ENCODE measurements at regions not wholly inside any gene's neighbourhood (a gene's known extent, or its start where the extent isn't known, plus 50 kb on each side); places are given as distances from the start of the nearest gene placed in this dataset.

- no peak overlapping the region for H3K27ac ChIP-seq
- DNase-seq (ENCODE audit: low spot score): no peak
- WGBS (ENCODE audit: low lambda C conversion rate, missing lambda C conversion rate): 79% methylated on average over 2 of the region's 2 CpGs
- H3K4me3 ChIP-seq: no peak overlapping the region
- TF ChIP-seq EZH2phosphoT487 (IDR thresholded peaks at IDR 0.05; ENCODE audit: low read depth, severe bottlenecking, unreplicated experiment): no peak
- no peak for TF ChIP-seq EZH2 (IDR thresholded peaks at IDR 0.05; ENCODE audit: borderline replicate concordance)
- TF ChIP-seq, protein P1, sequence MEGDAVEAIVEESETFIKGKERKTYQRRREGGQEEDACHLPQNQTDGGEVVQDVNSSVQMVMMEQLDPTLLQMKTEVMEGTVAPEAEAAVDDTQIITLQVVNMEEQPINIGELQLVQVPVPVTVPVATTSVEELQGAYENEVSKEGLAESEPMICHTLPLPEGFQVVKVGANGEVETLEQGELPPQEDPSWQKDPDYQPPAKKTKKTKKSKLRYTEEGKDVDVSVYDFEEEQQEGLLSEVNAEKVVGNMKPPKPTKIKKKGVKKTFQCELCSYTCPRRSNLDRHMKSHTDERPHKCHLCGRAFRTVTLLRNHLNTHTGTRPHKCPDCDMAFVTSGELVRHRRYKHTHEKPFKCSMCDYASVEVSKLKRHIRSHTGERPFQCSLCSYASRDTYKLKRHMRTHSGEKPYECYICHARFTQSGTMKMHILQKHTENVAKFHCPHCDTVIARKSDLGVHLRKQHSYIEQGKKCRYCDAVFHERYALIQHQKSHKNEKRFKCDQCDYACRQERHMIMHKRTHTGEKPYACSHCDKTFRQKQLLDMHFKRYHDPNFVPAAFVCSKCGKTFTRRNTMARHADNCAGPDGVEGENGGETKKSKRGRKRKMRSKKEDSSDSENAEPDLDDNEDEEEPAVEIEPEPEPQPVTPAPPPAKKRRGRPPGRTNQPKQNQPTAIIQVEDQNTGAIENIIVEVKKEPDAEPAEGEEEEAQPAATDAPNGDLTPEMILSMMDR (IDR thresholded peaks at IDR 0.05; ENCODE audit: poor library complexity): no peak
- no peaks in the 10 kb centered on the region for H3K79me2 ChIP-seq
- H4K20me1 ChIP-seq (ENCODE audit: insufficient read depth, poor library complexity, severe bottlenecking): no peaks in the 10 kb centered on the region
- no peaks in the 10 kb centered on the region for H3K9me3 ChIP-seq (ENCODE audit: low read depth)
- H2AFZ ChIP-seq: no peak overlapping the region
- H3K36me3 ChIP-seq (replicated peaks; ENCODE audit: insufficient read depth, low read depth): no peaks in the 10 kb centered on the region
- no peak overlapping the region for H3K4me2 ChIP-seq
- H3K4me1 ChIP-seq (ENCODE audit: insufficient read depth): no peaks in the 10 kb centered on the region
- no peaks in the 10 kb centered on the region for H3K27me3 ChIP-seq
- H3K9me2 ChIP-seq (replicated peaks; ENCODE audit: insufficient read depth): no peaks in the 10 kb centered on the region
Measured at GRCh38 chr4:166518315-166518714, 645.3 kb downstream of the TLL1 start.

DNA sequence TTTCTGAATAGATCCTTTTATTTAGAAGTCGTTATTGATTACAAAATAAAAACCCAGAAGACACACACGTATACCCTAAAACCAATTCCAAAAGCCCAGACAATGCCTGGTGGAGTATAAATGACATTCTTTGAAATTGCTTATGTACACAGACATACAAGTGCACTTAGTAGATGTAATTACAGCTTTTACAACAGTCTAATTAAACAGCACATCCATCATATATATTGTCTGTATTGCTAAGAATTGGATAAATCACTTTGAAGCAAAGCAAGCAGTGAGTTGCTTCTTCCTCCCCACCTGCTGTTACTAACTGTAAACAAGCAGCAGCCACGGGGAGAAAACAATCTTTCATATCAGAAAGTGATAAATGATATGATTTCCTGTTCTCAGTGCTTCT lies 645.7 kb downstream of the TLL1 start:
- 54% methylated on average over 3 of the region's 3 CpGs for WGBS (ENCODE audit: low lambda C conversion rate, missing lambda C conversion rate)
- Histone ChIP-seq H3K4me3 (no peak overlapping the region), H3K9me2 (replicated peaks; ENCODE audit: insufficient read depth) (no peaks in the 10 kb centered on the region), H3K9me3 (ENCODE audit: low read depth) (no peaks in the 10 kb centered on the region), H3K4me2 (no peak overlapping the region), H3K79me2 (no peaks in the 10 kb centered on the region), H3K27ac (no peak overlapping the region), H3K4me1 (ENCODE audit: insufficient read depth) (no peaks in the 10 kb centered on the region), H3K36me3 (replicated peaks; ENCODE audit: insufficient read depth, low read depth) (no peaks in the 10 kb centered on the region), H4K20me1 (ENCODE audit: insufficient read depth, poor library complexity, severe bottlenecking) (no peaks in the 10 kb centered on the region), H2AFZ (no peak overlapping the region), H3K27me3 (no peaks in the 10 kb centered on the region)
- TF ChIP-seq EZH2 (IDR thresholded peaks at IDR 0.05; ENCODE audit: borderline replicate concordance): no peak
- TF ChIP-seq EZH2phosphoT487 (IDR thresholded peaks at IDR 0.05; ENCODE audit: low read depth, severe bottlenecking, unreplicated experiment): no peak
- TF ChIP-seq, protein P1 (IDR thresholded peaks at IDR 0.05; ENCODE audit: poor library complexity): no peak
- no peak for DNase-seq (ENCODE audit: low spot score)

DNA sequence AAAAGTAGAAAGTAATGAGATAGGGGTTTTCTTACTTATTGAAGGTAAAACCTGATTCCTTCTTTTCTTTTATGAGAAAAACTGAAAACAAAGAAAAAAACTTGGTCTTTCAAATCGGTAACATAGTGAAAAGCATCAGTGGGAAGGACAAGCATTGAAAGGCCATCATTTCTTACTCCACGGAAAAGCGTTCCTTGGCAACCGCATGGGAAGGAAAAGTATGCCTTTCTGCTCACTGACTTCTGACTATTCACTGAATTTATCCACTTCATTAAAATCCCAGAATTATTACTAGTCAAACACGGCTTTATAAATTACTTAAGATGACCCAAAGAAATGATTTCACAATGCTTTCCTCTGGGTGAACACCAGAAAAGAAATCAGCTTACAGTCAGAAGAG lies 646.7 kb downstream of the TLL1 start:
- H2AFZ ChIP-seq: no peak overlapping the region
- no peak for DNase-seq (ENCODE audit: low spot score)
- H3K27me3 ChIP-seq: no peaks in the 10 kb centered on the region
- 94% methylated on average over 5 of the region's 5 CpGs for whole genome bisulfite sequencing (ENCODE audit: low lambda C conversion rate, missing lambda C conversion rate)
- H3K36me3 ChIP-seq (replicated peaks; ENCODE audit: insufficient read depth, low read depth): no peaks in the 10 kb centered on the region
- no peak overlapping the region for H3K4me3 ChIP-seq
- no peaks in the 10 kb centered on the region for H4K20me1 ChIP-seq (ENCODE audit: insufficient read depth, poor library complexity, severe bottlenecking)
- H3K4me2 ChIP-seq: no peak overlapping the region
- H3K9me2 ChIP-seq (replicated peaks; ENCODE audit: insufficient read depth): no peaks in the 10 kb centered on the region
- no peak for TF ChIP-seq EZH2phosphoT487 (IDR thresholded peaks at IDR 0.05; ENCODE audit: low read depth, severe bottlenecking, unreplicated experiment)
- TF ChIP-seq EZH2 (IDR thresholded peaks at IDR 0.05; ENCODE audit: borderline replicate concordance): no peak
- TF ChIP-seq, protein P1 (IDR thresholded peaks at IDR 0.05; ENCODE audit: poor library complexity): no peak
- no peaks in the 10 kb centered on the region for H3K9me3 ChIP-seq (ENCODE audit: low read depth)
- no peak overlapping the region for H3K27ac ChIP-seq
- no peaks in the 10 kb centered on the region for H3K4me1 ChIP-seq (ENCODE audit: insufficient read depth)
- no peaks in the 10 kb centered on the region for H3K79me2 ChIP-seq

DNA sequence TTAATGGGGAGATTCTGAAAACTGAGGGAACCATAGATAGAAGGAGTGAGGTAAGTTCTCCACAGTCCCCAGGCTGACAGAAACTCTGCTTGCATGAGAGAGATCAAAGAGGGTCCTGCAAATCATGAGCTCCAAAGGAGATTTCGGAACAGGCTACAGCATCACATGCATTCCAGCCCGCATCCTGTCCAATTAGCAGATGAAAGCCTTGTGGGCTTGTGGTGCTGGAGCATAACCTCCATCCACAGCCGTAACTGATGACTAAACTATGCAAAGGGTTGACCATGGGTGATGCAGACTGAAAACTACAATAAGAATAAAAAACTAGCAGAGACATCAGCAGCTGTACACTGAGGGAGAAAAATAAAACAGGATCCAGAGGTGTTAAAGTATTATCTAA lies 654.5 kb downstream of the TLL1 start:
- H3K4me1 ChIP-seq (ENCODE audit: insufficient read depth): no peaks in the 10 kb centered on the region
- no peak overlapping the region for H2AFZ ChIP-seq
- H3K4me2 ChIP-seq: no peak overlapping the region
- no peak overlapping the region for H3K27ac ChIP-seq
- 63% methylated on average over 3 of the region's 3 CpGs for WGBS (ENCODE audit: low lambda C conversion rate, missing lambda C conversion rate)
- H3K79me2 ChIP-seq: no peaks in the 10 kb centered on the region
- no peaks in the 10 kb centered on the region for H3K9me3 ChIP-seq (ENCODE audit: low read depth)
- H3K4me3 ChIP-seq: no peak overlapping the region
- no peaks in the 10 kb centered on the region for H4K20me1 ChIP-seq (ENCODE audit: insufficient read depth, poor library complexity, severe bottlenecking)
- H3K9me2 ChIP-seq (replicated peaks; ENCODE audit: insufficient read depth): no peaks in the 10 kb centered on the region
- DNase-seq (ENCODE audit: low spot score): no peak
- no peaks in the 10 kb centered on the region for H3K27me3 ChIP-seq
- no peak for TF ChIP-seq EZH2 (IDR thresholded peaks at IDR 0.05; ENCODE audit: borderline replicate concordance)
- no peak for TF ChIP-seq EZH2phosphoT487 (IDR thresholded peaks at IDR 0.05; ENCODE audit: low read depth, severe bottlenecking, unreplicated experiment)
- TF ChIP-seq, protein P1 (IDR thresholded peaks at IDR 0.05; ENCODE audit: poor library complexity): no peak
- H3K36me3 ChIP-seq (replicated peaks; ENCODE audit: insufficient read depth, low read depth): no peaks in the 10 kb centered on the region
